IPS DF 4.7 (cell line): ENCODE measurements at regions not wholly inside any gene's neighbourhood (a gene's known extent, or its start where the extent isn't known, plus 50 kb on each side); places are given as distances from the start of the nearest gene placed in this dataset.

Experiments used
- DNase-seq: peaks from one replicate; pipeline ENCODE4 v3.0.0-alpha.2; 2013; ENCODE audit warnings: low spot score; ENCODE audit errors: extremely low read depth

DNA sequence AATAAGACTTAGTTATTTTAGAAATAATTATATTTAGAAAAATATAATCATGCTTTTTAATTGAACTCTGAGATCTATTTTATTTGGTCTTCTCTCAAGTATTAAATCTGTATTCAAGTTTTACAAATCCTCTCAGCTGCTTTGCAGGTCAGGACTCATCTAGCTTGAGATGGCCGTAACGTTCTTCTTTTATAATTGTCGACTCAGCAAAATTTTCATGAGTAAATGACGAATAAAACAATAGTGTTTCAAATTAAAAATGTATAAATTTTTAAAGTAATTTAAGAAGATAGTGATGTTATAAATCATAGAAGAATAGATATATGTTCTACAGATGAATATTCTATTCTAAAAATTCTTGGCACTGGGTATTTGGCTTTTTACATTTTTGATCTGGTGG is 957.1 kb upstream of the EYS start:
- no peak for DNase-seq

- DNase-seq, result no peak
Measured at GRCh38 chr6:66662721-66663507, 955.9 kb upstream of the EYS start.

GRCh38 chr6:66662196-66662595 is 955.2 kb upstream of the EYS start:
- no peak for DNase-seq

- DNase-seq, result no peak
Measured at GRCh38 chr6:66655420-66655819, 948.4 kb upstream of the EYS start.

DNA sequence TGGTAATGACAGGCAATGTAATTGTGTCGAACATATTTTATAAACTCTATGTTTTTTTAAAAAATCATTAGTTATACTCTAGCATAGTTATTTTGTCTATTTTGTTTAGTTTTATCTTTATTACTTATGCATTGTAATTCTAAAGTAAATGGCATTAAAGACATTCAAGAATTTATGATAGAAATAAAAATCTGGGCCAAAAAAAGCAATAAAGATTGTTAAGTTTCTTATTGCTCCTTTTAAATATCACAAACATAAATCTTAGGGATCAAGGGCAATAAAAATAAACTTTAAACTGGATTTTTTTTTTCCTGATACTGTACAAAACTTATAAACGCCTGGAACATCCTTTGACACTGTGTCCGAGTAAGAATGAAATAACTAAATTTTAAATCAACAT is 931.5 kb upstream of the EYS start:
- DNase-seq, result no peak

GRCh38 chr6:66638099-66638498 is 931.1 kb upstream of the EYS start:
- no peak for DNase-seq

DNA sequence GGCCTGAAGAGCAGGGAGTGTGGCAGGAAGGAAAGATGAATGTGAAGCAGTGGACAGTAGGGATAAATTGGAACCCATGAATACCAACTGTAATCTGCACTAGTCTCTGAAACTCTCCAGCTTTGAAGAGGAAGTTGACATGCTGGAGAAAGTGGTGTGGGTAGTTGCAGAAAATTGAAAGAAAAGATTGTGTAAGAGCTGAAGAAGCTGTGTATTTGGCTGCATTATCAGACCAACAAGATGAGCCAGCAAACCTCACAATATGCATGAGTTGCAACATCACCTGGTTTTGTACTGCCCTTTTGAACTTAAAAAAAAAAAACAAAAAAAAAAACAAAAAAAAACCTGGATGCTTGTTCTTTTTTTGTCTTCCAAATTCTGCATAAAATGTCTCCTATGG is 921.9 kb upstream of the EYS start:
- DNase-seq, result no peak

DNA sequence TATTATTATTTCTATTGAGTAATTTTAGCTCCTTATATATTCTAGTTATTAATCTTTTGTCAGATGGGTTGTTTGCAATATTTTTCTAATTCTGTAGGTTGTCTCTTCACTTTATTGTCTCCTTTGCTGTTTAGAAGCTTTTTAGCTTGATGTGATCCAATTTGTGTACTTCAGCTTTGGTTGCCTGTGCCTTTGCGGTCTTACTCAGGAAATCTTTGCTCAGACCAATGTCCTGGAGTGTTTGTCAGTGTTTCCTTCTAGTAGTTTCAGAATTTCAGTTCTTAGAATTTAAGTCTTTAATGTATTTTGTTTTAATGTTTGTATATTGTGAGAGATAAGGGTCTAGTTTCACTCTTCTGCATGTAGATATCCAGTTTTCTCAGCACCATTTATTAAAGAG is 916.0 kb upstream of the EYS start:
- DNase-seq, result no peak

DNA sequence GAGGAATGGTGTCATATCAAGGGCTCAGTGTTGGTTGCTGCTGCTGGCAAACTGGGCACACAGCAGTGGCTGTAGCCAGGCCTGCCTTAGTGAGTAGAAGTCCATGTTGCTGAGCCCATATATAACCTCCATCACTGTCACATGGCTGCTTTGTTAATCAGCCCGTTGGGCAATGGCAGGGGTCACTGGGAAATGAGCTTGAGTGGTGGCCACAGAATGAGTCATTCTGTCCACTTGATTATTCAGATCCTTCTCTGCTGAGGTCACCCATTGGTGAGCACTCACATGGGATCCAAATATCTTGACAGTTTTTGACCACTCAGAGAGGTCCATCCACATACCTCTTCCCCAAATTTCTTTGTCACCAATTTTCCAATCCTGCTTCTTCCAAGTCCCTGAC is 898.9 kb upstream of the EYS start:
- DNase-seq, result no peak

GRCh38 chr6:66605011-66605410 is 898.0 kb upstream of the EYS start:
- DNase-seq, result no peak

DNA sequence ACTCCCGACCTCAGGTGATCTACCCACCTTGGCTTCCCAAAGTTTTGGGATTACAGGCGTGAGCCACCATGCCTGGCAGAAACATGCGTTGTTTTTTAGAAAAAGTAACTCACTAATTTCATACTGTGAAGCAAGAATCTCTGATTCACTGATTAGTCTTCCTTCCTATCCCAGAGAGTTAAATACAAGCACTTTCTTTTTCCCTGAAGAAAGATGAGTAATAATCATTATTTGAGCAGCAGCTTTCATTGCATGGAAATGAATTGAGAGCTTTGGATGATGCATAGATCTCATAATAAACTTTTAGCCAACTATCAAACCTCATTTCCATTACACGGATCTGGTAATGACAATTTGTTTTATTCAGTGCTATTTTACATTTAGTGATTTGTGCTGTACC is 892.5 kb upstream of the EYS start:
- DNase-seq, result no peak

- DNase-seq, result no peak
Measured at GRCh38 chr6:66578362-66578761, 871.3 kb upstream of the EYS start.

DNA sequence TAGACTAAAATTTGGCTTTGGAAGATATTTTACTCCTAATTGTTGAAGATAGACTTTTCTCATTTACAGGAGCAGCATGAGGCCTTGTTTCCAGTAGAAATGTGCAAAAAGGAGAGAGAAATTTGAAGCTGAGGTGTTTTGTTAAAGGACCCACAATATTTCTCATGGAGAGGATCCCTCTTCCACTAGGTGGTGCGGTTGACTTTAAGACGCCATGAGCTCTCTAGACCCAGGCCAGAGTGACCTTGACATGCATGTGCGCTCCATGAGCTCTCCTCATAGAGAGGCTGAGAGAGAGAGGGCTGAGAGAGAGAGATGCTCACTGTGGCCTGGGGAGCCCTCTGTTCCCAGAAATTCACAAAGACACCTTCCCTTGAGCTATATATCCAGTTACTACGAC is 861.2 kb upstream of the EYS start:
- no peak for DNase-seq

DNA sequence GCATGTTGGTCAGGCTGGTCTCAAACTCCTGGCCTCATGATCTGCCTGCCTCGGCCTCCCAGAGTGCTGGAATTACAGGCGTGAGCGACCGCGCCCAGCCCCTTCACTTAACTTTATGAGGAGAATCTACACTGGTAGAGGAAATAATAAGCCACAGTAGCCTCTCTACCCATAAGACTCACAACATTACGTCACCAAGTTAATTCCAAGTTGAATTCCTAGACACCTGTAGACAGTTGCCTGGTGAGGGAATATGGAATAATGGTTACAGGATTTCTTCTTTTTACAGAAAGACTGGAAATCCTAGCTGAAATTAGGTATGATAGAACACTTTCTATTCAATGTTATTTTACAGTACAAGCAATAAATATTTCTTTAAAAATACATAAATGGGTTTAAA is 854.5 kb upstream of the EYS start:
- DNase-seq, result no peak

- DNase-seq, result no peak
Measured at GRCh38 chr6:66558189-66558588, 851.2 kb upstream of the EYS start.

DNA sequence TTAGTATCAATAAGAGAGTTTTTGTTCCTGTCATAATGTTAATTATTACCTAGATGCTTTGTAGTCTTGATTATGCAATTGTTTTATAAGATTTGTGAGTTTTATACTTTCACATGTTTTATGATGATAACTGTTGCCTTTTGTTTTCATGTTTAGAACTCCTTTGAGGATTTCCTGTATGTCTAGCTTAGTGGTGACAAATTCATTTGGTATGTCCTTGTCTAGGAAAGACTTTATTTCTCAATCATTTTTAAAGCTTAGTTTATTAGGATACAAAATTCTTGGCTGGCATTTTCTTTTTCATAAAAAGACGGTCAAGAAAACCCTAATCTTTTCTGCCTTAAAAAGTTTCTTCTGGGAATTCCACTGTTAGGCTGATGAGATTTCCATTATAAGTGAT is 849.9 kb upstream of the EYS start:
- DNase-seq, result no peak

GRCh38 chr6:66555082-66555481 is 848.1 kb upstream of the EYS start:
- DNase-seq, result no peak

- no peak for DNase-seq
Measured at GRCh38 chr6:66553441-66553840, 846.4 kb upstream of the EYS start.

DNA sequence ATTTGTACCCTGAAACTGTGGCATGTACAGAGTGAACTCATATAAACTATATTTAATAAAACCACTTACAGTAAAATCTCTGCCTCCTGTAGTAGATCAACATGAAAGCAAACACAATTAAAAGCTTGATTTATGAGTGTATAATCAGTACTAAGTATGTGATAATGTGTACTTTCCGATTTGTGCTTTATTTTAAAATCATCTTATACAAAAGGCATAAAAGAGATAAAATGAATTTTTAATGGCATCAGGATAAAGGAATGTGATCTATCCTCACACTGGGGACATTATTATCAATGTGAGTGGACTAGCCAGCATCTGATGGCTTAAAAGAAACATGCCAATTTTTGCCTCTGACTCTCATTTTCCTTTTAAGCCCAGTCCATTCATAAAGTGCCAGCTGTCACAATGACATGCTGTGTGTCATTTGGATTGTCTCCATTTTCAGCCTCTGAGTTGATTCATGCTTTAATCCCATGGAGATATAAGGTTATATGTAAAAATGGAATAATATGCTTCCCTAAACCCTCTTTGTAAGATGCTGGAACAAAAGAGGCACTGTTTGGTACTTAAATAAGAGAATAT is 831.6 kb upstream of the EYS start:
- no peak for DNase-seq

DNA sequence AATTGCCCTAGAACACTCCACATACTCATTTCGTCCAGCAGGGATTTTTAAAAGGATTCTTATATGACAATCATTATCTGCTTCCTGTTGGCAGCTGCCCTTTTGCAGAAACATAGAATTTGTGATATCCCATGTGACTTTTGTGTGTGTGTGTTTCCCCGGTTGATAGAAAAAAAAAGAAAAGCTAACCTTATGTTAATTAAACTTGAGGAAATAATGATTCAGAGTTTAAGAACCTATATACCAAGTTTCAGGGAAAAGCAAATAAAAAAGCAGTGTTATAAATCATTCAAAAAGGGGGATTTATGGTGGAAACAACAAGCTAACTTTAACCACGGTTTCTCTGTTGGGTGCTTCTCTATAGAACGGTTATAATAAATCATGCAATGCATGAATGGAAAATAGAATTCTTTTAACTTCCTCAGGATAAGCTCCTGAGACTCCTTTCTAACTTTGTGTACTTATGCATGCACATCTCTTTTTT is 826.9 kb upstream of the EYS start:
- DNase-seq, result no peak

GRCh38 chr6:66526061-66526460 is 819.0 kb upstream of the EYS start:
- no peak for DNase-seq

- no peak for DNase-seq
Measured at GRCh38 chr6:66522864-66523263, 815.8 kb upstream of the EYS start.

DNA sequence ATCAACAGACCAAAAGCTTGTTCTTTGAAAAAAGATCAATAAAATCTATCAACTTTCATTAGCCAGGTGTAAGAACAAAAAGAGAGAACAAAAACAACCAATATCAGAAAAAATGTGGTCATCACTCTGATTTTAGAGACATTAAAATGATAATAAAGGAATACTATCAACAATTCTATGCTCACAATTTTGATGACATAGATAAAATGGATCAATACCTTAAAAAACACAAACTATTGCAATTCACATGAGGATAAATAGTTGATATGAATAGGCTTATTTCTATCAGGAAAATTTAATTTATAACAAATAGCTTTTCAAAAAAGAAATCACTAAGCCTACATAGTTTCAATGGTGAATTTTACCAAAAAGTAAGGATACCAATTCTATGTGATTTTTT is 809.4 kb upstream of the EYS start:
- DNase-seq, result no peak
